GM18517 (cell line): ENCODE measurements at regions not wholly inside any gene's neighbourhood (a gene's known extent, or its start where the extent isn't known, plus 50 kb on each side); places are given as distances from the start of the nearest gene placed in this dataset.
A peak's percentile ranks its signal among the peaks of the same experiment; 100 is the strongest.

ENCODE experiments used
- ATAC-seq: cut with Tn5 transposase; IDR thresholded peaks from one replicate; pipeline ENCODE4 v1.9.1; 2021; ENCODE audit warnings: mild to moderate bottlenecking, moderate library complexity; ENCODE audit not compliant: unreplicated experiment

- no peak for ATAC-seq
Measured at GRCh38 chr19:23855676-23856075, 59.0 kb upstream of the ZNF726 start.

GRCh38 chr19:23851966-23852365, 62.7 kb upstream of the ZNF726 start:
- no peak for ATAC-seq

DNA sequence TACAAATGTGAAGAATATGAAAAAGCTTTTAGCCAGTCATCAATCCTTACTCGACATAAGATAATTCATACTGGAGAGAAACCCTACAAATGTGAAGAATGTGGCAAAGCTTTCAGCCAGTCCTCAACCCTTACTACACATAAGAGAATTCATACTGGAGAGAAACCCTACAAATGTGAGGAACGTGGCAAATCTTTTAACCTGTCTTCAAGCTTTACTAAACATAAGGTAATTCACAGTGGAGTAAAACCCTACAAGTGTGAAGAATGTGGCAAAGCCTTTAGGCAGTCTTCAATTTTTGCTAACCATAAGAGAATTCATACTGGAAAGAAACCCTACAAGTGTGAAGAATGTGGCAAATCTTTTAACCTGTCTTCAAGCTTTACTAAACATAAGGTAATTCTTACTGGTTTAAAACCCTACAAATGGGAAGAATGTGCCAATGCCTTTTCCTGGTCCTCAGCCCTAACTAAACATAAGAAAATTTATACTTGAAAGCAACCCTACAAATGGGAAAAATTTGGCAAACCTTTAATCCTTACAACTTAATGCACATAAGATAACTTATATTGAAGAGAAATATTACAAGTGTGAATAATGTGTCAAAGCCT, 74.1 kb upstream of the ZNF681 start:
- no peak for ATAC-seq

DNA sequence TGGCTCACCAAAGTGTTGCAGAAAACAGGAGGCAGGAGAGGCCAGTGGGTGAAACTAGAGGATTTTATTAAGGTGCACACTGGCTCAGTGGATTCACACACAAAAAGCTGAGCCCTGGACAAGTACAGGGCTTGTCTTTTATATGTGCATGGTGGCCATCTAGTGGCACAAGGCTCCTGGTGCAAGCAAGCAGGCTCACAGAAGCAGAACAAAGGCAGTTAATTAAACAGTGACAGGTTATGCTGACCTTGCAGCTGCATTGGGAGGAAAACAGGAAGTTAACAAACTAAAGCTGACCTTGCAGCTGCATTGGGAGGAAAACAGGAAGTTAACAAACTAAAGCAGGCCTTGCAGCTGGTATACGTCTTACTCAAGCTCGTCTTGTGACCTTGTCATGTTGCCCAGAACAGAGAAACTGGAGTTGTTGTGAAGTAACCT, 65.3 kb upstream of the ZNF681 start:
- ATAC-seq = peak; percentile 49

DNA sequence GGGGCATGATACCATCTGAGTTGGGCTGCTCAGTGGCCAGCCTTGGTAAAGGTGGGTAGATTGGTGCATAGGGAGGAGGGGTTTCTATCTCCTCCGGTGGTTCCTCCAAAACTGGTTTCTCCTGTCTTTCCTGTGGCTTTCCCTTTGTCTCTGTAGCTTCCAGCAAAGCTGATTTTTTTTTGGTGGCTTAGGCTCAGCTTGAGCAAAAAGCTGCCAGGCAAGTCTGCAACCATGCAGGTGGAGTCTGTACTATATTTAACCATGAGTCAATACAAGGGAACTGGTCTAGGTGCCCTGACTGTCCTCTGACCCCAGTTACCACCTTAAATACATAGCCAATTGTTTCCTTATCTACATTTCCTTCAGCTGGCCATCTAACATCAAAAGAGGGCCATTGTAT, 64.0 kb upstream of the ZNF681 start:
- ATAC-seq = no peak

DNA sequence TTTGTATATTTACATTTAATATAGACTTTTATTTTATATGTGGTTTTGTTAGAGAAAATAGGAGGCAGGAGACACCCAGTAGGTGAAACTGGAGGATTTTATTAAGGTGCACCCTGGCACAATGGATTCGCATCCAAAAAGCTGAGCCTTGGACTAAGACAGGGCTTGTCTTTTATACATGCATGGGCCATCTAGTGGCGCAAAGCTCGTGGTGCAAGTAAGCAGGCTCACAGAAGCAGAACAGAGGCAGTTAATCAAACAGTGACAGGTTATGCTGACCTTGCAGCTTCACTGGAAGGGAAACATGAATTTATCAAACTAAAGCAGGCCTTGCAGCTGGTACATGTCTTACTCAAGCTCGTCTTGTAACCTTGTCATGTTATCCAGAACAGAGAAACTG, 58.8 kb upstream of the ZNF681 start:
- no peak for ATAC-seq

DNA sequence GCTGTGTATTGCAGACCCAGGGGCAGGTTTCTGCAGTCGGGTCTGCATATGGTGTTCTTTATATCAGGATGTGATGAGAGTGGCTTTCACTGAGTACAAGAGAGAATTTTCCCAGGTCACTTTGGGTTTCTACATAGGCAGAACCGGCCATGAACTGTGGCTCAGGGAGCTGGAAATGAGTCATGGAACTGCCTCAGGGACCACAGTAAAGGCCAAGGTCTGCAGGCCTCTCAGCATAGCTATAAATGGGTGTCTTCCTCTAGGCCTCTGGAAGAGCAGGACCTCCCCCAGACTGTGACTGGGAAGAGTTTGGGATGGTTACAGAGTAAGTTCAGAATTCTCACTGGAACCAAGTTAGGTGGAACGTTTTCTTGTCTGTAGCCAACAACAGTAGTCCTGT, 51.8 kb upstream of the ZNF681 start:
- no peak for ATAC-seq
